Stimulated activated CD8-positive, alpha-beta memory T cell treated with anti-CD3 and anti-CD28 coated beads, Interleukin-12 subunit alpha, Interleukin-12 subunit beta, amount 100 ng/mL, for 4 hours (primary cell): ENCODE measurements at regions not wholly inside any gene's neighbourhood (a gene's known extent, or its start where the extent isn't known, plus 50 kb on each side); places are given as distances from the start of the nearest gene placed in this dataset.

Experiments
- DNase-seq: peaks from one replicate; pipeline ENCODE4 v3.0.0-alpha.2; 2020; ENCODE audit warnings: low read depth

DNA sequence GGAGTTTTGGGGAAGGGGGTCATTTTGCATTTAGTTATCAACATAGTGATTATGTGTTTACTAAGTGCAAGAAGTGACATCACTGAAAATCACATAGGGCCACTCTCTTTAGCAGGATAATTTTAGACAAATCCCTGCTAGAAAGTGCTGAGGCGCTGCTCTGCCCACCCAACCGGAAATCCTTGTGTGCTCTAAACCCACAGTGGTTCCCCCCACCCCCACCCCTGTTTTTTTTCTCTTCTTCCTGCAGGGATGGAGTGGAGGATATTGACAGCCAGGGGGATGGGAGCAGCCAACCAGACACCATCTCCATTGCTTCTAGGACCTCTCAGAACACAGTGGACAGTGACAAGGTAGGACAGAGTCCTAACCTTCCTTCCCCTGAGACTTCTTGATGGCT lies 234.2 kb upstream of the UMPS start:
- DNase-seq, result no peak

DNA sequence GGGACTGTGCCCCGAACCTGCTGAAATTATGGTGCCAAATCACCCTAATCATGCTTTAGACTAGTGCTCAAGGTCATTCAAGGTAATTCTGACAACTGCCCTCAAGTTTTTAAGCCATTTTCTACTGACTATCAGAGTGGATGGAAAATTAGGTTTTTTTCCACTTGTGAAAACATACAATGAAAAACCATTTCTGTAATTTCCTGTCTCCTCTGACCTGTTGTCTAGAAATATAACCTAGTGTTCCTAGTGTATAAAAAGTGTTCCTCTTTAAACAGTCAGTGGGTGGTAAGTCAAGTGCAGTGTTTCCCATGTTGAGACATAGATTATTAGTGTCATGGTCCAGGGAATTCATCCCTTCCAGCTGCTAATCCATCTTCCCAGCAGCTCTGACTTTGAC lies 232.8 kb upstream of the UMPS start:
- DNase-seq, result no peak

DNA sequence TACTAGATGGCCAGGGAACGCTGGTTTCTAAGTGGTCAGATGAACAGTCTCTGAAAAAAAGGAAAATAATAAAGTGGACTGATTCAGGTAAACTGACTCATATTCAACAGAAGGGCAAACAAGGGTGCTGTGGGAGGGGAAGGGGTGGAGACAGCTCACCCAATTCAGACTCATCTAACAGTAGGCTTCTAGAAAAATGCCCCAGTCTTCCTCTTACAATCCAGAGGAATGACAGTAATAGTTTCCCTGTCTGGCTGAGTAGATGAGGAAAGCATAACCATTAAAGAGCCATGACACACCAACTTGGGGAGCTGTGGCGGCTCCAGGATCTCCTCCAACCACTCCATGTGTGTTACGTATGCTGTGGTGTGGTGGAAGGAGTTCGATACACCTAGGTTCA lies 231.4 kb upstream of the UMPS start:
- no peak for DNase-seq

DNA sequence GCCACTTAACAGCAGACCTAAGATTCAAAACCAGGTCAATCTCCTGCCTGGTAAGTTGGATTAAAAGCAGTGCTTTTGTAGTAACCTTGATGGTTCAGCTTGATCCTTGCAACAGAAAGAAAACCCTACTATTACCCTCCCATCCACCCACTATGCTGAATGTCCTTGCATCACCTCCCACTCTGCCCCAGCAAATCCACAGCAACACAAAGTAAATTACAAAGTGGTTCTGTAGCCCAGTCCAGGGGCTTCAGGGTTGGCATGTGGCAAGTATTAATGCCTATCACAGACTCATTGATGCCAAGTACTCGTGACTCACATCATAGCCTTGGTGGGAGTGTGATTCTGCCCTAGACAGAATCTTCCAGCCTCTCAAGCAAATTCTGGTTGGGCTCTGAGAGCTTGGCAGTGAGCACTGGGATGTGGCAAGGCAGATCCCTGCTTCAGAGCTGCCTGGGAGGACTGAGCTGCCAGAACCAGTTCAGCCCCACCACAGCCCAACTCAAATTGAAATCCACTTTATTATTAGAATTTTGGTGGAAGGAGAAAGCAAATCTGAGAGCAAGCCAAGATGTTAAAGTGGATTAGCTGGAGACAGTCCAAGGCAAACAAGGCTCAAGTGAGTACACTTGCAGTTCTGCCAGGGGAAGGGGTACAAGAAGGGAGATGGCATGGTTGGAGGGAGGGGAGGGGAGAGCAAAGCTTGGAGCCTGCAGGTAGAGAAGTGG lies 225.8 kb upstream of the UMPS start:
- DNase-seq, result no peak

DNA sequence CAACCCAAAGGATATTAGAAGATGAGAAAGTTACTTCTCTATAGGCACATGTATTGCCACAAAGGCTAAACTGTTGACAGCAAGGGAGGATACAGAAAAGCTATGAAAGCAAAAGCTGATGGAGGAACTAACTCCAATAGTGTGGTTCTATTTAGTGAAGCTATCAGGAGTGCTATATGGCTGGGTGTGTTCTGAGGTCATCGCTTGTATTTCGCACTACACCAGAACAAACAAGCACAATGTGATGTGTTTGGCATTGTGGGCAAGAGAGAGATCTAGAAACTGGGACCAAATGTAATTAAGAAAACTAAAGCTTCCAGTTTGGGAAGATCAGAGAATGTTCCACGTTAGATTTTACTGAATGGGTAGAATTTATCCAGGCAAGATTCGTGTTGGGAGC lies 220.4 kb upstream of the UMPS start:
- DNase-seq, result no peak

DNA sequence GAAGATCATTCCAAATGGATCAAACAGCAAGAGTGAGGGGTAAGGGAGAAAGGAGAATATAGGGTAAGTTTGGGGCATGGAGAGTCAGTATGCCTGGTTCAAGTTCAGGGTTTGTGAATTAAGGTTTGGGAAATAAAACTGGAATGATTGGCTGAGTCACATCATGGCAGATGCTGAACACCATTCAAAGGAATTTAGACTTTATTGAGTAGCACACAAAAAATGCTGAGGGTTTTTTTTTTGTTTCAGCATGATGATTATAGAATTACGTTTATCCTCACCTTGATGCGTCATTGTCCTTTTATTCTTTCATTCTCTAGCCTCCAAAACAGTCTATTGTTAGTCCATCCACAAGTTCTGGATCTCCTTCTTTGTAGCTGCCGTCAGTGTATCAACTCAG lies 220.0 kb upstream of the UMPS start:
- DNase-seq, result no peak

DNA sequence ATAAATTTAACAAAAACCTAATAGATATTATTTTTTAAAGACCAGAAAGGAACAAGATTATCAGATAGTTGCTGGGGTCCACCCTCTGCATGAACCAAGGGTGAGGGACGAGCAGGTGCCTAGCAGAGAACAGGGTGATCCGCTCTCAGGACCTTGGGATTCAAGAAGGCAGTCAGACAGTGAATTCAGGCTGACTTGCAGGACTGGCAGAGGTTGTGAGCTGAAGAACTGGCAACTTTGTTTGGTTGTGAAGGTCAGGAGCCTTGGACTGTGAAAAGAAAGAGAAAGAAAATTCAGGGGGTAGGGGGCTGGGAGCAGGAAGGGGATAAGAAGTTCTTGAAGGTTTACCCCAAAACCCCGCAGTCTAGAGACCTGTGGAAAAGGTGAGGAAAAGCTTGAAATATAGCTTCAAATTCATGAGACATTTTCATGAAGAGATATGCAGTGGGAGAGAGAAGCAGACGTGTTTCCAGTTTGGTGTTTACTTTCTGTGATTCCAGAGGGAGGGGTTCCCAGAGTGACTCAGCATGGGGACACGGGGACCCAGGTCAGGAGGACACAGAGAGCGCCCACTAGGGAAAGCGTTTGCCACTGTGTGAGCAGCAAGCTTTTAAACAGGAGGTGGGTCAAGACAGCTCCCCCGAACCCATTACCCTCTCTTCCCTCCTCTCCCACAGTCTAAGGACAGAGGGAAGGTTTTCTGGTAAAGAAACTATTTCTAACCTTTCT lies 217.2 kb upstream of the UMPS start:
- DNase-seq, result no peak

DNA sequence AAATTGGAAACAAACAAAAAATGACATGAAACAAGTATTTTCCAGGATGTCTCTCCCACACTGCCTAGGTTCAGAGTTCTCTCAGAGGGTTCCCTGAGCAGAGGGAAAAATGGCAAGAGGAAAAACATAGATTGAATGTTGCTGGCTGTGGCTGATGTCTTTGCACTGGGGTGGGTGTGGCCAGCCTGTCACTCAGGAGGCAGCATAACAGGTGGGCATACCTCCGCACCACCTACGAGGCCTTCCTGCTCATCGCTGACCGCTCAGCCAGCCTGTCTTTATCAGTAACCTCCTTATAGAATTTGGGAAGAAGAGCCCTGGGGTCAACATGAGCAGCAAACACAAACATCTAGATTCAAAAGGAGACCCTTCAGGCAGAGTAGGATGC lies 216.6 kb upstream of the UMPS start:
- DNase-seq, result no peak

DNA sequence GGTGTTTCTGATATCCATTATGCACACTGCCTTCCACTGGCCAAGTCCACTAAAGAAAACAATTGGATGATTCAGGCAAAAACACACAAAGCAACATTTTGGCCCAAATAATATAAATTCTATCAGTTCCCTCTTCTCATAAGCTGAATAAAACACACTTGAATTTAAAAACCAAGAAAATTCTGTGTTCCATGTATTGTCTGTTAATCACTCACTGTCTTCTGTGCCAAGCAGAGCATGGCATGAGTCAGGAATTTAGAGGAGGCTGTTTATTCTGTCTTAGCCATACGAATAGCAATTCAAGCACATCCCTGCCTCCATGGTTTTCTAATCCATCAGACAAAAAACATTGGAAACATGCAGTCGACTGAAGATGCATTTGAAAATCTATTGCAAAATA lies 215.6 kb upstream of the UMPS start:
- DNase-seq, result no peak

DNA sequence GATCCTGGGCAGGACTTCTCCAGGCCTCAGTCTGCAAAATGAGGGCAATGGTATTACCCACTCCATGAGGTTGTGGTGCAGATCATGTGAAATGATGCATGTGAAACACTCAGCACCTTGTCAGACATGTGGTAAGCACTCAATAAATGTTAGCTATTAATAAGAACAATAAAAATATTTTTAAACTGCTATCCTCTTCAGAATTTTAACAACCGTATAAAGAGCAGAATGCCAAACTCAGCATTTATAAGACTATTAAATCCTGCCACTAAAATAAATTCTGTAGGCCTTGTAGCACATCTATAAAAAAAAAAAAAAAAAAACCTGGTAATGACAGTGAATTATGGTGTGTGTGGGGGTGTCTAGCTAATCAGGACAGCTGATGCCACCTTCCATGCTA lies 213.9 kb upstream of the UMPS start:
- no peak for DNase-seq

DNA sequence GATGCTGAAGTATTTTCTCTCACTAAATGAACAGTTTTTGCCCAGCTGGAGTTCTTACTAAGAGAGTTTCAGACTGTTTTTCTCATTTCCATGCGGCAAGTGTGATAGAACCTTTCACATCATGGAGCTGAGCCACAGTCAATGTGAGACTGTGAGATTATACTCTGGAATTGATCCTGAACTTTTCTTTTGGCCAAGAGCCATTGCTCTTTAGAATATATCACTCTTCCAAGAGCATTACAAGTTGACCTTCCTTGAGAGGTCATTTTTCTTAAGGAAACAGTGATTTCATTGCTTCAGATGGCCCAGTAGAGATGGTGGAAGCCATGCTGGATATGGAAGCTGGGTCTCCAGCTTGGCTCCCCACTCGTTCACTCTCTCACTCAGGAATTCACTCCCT lies 212.9 kb upstream of the UMPS start:
- no peak for DNase-seq

DNA sequence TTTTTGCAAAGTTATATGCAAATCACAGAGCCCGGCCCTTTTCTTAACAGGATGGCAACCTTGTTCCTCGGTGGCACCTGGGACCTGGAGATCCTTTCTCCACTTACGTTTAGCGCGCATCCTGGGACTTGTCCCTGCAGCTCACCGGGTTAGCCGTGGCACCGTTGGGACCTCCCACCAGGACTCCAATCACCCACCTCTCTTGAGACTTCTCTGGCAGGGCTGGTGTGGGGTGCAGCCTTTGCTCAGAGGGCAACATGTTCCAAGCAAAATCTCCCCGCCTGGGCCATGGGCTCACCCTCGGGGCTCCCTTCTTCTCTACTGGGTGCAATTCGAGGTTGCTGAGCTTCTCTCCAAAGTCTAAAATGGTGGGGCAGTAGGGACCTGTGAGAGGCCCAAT lies 211.9 kb upstream of the UMPS start:
- no peak for DNase-seq

DNA sequence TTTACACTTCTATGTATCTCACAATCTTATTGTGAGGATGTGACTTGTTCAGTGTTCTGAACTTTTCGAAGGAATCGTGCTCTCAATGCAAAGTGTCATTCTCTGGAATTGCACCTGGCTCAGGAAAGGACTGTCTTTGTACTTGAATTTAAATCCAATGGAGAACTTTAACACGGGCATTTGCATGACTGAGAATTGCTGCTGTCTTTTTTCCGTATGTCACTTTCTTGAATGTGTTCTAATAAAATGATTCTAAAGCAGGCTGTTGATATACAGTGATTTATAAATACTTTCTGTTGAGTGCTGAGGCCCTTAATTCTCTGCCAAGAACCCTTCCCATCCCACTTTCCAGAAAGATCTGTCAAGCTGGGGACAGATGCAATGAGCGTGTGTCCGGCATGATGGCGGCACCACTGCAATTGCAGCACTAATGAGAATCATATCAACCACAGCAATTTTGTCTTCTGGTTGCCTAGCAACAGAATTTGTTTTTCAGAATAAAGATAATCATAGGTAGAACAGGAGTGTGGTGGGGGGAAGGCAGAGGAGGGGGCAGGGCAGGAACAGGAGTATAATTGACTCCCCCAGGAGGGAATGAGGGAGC lies 210.6 kb upstream of the UMPS start:
- DNase-seq, result no peak

DNA sequence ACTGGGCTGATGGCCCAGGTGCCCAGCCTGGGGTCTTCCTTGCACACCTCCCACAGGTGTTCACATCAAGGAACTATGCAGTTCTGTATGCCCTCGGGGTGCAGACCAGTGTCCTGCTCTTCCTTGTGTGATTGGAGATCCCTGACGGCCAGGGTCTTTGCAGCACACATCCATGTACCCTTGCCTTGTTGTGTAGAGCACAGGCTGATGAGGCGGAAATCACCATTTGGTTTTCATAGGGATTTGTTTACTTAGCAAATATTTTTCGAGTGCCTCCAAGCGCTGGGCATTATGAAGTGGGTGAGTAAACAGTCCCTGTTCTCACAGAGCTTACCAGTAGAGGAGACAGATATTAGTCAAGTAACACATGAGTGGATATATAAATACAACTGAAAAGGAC lies 209.3 kb upstream of the UMPS start:
- no peak for DNase-seq

DNA sequence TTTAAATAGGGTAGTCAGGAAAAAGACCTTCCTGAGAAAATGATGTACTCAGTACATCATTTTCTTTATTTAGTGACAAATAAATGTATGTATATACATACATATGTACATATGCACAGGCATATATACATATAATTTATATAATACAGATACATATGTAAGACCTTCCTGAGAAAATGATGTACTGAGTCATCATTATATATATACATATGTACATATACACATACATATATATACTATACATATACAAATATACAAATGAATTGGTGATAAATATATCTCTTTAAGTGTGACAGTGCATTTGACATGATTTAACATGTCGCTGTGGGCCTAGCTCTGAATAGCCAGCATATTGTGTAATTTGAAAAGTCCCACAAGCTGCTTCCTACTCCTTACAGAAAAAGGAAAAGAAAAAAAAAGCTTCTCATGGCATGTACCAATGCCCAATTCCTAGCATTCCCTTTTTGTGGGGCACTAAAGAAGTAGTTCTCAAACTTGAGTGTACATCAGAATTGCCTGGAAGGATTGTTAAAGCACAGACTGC lies 208.1 kb upstream of the UMPS start:
- DNase-seq, result no peak

DNA sequence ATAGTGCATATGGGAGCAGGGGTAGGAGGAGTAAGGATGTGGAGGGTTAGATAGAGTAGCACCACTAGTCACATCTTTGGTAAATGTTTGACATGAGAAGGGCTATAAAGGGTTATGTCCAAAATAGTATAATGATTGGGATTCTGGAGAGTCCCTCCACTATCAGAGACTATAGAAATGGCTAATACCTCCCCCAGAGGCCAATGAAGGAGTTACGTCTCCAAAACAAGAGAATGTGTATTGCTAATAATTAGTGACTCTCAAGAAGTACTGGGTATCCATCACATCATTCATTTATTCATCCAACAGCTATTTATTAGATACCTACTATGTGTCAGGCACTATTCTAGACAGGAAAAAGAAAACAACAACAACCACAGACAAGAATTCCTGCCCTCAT lies 203.7 kb upstream of the UMPS start:
- no peak for DNase-seq

DNA sequence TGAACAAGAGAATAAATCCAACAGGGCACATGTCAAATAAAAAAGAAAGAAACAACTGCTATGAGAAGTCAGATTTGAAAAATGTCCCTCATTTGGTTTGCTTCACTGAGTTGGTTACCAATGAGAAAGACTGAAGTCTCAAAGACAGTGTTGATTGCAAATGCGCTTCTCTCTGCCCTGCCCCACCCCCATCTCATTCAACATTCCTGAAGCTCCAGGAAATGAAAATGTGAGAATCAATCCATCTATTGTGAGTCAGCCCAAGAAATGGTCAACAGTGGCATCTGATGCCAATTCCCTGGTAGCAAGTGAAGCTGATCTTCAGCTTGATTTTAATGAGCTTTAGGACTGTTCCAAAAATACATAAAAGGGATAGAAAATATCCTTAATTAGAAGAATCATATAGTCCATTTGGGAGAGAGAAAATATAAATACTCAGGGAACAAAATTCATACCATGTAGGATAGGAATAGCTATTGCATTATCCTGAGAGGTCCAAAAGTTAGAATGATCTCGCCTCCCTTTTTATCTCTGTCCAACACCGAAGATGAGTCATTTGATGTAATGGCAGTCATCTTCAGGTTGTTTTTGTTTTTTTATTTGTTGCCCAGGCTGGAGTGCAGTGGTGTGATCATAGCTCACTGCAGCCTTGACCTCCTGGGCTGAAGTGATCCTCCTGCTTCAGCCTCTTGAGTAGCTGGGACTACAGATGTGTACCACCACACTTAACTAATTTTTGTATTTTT lies 200.3 kb upstream of the UMPS start:
- no peak for DNase-seq

DNA sequence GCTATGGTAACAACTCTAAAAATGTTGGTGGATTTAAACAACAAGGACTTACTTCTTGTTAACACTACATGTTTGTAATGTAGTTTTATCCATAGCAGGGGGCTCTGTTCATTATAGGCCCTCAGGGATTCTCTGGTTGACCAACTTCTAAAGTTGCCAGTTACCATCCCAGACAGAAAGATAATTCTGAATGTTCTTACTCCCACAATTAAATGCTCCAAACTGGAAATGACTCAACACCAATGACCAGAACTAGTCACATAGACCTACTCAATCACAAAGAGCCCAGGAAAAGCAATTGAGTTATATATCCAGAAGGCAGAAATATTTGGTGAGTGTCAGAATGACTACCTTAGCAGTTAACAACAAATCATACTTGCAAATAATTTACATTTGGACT lies 199.3 kb upstream of the UMPS start:
- no peak for DNase-seq

DNA sequence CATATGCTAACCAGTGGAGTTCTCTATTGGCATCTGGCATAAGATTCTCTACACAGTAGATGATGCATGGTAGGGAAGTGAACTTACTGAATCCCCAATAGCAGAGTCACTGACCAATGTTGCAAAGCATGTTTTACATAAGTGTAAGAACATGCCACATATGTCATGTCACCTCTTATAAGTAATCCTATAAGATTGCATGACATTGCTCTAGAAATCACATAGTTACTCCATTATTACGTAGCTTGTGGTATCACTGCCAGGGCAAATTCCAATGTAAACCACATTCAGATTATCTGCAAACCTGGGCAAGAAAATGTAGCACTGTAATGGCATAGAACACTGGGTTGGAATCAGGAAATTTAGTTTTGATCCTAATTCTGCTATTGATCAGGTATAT lies 198.2 kb upstream of the UMPS start:
- no peak for DNase-seq

DNA sequence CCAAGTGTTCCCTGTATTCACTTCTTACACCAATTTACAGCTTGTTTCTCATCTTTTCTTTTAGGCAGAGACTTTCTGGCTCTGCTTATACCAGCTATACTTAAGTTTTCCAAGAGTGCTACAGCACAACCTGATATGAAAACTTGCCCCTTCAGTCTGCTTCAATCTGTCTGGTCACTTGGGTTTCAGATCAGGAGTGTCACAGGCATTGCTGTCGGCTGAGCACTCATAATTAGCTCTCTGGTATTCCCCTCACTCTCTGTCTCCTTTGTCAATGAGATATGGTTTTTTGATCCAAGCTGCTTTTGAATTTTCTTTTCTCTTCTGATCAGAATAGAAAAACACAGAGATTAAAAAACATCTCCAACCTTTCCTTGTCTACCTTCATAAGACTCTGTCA lies 194.9 kb upstream of the UMPS start:
- DNase-seq, result no peak

DNA sequence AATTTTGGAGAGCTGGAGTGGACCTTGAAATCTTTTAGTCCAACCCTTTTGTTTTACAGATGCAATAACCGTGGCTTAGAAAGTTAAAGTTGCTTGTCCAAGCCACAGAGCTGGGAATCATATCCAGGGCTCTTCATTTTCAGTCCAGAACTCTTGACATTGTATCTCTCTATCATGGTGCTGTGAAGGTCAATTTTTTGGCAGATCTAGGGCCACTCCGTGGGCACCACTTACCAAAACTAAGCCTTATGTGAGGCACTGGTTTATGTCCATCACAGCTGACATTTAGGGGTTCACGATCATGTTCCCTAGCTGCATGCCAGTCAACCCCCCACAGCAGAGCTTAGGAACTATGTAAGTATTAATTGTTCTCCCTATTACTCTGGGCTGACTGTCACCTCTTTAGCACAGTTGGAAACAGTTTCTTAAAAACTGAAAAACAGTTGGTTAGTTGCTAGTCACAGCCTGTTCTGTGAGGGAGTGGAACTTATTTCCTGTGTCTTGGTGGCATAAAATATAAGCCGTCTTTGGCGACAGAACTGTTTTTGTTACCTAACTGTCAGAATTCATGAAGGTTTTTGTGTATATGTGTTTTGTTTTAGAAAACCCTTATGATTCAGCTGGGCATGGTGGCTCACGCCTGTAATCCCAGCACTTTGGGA lies 189.6 kb upstream of the UMPS start:
- no peak for DNase-seq

DNA sequence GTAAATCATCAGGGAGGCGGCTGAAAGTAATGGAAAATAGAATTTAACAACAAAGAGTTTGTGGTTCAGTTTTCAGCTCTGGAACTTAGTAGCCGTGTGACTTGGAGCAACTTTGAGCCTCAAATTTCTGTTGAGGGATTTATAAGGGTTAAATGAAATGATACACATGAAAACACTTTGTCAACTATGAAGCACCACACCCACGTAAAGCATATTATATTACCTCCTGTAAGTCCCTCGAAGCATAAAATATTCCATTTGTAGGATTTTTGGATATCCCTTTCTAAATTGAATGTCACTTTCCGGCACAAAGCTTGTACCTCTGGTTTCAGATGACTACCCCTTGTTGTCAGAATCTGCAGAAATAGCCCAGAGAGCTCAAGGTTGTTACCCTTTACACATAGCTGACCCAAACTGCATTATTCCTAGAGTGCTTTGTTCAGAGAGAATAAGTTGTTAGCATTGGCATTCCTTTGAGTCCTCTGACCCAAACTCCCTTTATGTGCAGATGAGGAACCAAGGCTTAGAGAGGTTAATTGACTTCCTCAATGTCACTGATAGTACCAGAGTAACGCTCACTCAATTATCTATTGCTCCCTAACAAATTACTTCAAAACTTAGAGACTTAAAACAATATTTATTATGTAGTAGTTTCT lies 187.9 kb upstream of the UMPS start:
- DNase-seq, result no peak
